ENCODE measurements at regions not wholly inside any gene's neighbourhood (a gene's known extent, or its start where the extent isn't known, plus 50 kb on each side); places are given as distances from the start of the nearest gene placed in this dataset.

DNA sequence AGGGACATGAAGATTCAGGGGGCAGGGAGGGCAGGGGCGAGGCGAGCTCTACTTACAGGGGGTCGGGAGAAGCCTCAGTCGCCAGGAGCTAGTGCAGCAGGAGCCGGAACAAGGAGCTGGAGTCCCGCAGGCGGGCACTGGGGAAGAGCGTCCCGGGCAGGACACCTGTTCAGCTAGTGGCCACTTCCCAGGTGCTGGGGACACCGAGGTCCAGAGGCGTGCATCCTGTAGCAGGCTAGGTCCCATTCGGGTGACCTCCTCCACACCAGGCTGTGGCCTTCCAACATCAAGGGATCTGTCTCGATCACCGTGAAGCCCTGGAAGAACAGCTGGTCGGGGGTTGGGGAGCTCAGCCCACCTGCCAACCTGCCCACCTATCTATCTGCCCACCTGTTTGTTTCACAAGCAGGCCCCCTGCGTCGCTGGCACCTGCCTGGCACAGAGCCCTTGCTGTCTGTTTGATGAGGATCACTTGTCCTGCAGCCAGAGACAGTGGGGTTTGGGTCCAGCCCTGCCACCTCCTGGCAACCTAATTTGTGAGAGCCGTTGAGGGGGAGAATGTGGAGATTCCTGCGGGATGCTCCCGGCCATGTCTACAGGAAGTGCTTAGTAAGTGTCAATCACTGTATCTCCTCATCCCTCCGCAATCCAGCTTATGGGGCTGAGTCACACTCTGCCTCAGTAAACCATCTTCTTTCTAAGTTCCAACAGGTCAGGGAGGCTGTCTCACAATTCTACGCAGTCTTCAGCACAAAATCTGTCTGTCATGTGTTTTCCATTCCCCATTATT, 940.9 kb downstream of the BRD1 start:
- TF ChIP-seq, protein P1, sequence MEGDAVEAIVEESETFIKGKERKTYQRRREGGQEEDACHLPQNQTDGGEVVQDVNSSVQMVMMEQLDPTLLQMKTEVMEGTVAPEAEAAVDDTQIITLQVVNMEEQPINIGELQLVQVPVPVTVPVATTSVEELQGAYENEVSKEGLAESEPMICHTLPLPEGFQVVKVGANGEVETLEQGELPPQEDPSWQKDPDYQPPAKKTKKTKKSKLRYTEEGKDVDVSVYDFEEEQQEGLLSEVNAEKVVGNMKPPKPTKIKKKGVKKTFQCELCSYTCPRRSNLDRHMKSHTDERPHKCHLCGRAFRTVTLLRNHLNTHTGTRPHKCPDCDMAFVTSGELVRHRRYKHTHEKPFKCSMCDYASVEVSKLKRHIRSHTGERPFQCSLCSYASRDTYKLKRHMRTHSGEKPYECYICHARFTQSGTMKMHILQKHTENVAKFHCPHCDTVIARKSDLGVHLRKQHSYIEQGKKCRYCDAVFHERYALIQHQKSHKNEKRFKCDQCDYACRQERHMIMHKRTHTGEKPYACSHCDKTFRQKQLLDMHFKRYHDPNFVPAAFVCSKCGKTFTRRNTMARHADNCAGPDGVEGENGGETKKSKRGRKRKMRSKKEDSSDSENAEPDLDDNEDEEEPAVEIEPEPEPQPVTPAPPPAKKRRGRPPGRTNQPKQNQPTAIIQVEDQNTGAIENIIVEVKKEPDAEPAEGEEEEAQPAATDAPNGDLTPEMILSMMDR (IDR thresholded peaks at IDR 0.05; ENCODE audit: low read depth, low read length): no peak
- H3K36me3 ChIP-seq: no peaks in the 10 kb centered on the region
- no peaks in the 10 kb centered on the region for H3K9me3 ChIP-seq (ENCODE audit: low read depth)
- no peak overlapping the region for H3K27ac ChIP-seq
- no peak overlapping the region for H3K4me3 ChIP-seq
- H3K4me1 ChIP-seq (ENCODE audit: low read depth): no peaks in the 10 kb centered on the region
- no peaks in the 10 kb centered on the region for H3K27me3 ChIP-seq
- no peak for DNase-seq (ENCODE audit: low read depth in 1 of 2, low spot score in 1 of 2)

DNA sequence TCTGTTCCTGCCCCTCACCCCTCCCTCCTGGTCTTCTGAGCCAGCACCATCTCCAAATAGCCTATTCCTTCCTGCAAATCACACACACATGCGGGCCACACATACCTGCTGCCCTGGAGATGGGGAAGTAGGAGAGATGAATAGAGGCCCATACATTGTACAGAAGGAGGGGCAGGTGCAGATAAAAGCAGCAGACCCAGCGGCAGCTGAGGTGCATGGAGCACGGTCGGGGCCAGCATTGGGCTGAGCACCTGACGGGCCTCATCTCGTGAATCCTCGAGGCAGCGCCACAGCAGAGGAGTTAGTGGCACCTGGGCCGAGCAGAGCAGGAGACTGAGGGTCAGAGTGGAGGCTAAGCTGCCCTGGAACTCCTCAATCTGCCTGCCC, 941.8 kb downstream of the BRD1 start:
- no peaks in the 10 kb centered on the region for H3K4me1 ChIP-seq (ENCODE audit: low read depth)
- no peak overlapping the region for H3K4me3 ChIP-seq
- H3K9me3 ChIP-seq (ENCODE audit: low read depth): no peaks in the 10 kb centered on the region
- H3K36me3 ChIP-seq: no peaks in the 10 kb centered on the region
- no peaks in the 10 kb centered on the region for H3K27me3 ChIP-seq
- TF ChIP-seq, protein P1 (IDR thresholded peaks at IDR 0.05; ENCODE audit: low read depth, low read length): no peak
- no peak for DNase-seq (ENCODE audit: low read depth in 1 of 2, low spot score in 1 of 2)
- no peak overlapping the region for H3K27ac ChIP-seq

DNA sequence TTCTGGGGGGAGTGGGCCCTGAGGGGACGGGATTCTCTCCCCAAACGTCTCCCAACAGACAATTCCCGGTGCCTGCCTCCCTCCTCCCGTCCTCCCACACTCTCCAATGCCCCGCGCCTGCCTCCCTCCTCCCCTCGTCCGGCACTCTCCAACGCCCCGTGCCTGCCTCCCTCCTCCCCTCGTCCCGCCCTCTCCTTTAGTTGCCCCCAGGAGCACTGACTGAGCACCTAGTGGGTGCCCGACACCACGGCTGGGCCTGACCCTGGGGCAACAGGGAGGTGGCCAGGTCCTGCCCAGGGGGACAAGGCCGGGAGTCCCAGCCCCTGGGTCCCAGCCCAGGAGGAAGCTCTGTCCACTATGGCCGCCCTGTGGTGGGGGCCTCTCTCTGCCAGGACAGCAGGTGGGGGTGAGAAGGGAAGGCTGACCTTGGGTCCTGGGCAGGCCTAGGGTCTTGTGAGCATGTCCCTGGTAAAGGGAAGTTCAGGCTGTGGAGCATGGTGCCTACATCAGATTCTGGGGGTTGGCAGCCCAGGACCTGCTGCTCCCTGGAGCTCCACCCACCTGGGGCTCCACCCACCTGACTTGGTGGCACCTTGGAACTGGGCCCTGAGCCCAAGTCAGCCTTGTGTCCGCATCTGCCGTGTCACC, 942.3 kb downstream of the BRD1 start:
- Histone ChIP-seq H3K27me3 (no peaks in the 10 kb centered on the region), H3K27ac (no peak overlapping the region), H3K36me3 (no peaks in the 10 kb centered on the region), H3K4me1 (ENCODE audit: low read depth) (no peaks in the 10 kb centered on the region), H3K9me3 (ENCODE audit: low read depth) (no peaks in the 10 kb centered on the region), H3K4me3 (no peak overlapping the region)
- DNase-seq (ENCODE audit: low read depth in 1 of 2, low spot score in 1 of 2): no peak
- TF ChIP-seq, protein P1 (IDR thresholded peaks at IDR 0.05; ENCODE audit: low read depth, low read length): no peak

DNA sequence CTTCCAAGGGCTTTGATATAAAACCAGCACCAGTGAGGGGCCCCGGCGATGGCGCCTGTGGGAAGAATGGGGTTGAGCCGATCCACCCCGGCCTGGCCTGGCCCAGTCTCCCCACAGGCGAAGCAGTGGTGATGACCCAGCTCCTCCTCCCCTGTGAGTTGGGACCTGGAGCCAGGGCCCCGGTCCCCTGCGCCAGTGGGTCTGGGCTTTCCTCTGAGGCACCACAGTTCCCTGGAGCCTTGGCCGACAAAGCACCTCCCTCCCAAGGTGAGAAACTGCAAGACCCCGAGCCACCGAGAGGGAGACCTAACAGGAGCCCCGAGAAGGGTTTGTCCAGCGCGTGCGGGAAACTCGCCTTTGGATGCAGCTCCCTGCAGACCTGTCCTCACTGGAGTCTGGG, 942.9 kb downstream of the BRD1 start:
- Histone ChIP-seq H3K36me3 (no peaks in the 10 kb centered on the region), H3K9me3 (ENCODE audit: low read depth) (no peaks in the 10 kb centered on the region), H3K4me3 (no peak overlapping the region), H3K27me3 (no peaks in the 10 kb centered on the region), H3K4me1 (ENCODE audit: low read depth) (no peaks in the 10 kb centered on the region), H3K27ac (no peak overlapping the region)
- TF ChIP-seq, protein P1 (IDR thresholded peaks at IDR 0.05; ENCODE audit: low read depth, low read length): no peak
- DNase-seq (ENCODE audit: low read depth in 1 of 2, low spot score in 1 of 2): no peak

DNA sequence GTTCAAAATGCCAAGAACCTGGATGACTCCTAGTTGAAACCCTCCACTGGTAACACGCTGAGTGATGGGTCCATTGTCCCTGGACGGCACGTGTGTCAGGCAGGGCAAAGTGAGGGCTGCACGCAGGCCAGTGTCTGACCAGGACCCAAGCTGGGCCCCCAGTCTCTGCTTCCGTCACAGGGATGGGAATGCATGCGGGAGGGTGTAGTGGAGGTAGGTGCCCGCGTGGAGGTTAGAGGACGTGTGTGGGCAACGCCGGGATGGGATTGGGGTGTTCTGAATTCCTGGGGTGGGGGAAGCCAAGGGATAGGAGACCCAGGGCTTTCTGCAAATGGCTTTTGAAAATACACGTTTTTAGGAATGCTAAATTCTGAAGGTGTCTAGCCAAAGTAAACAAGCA, 943.3 kb downstream of the BRD1 start:
- Histone ChIP-seq H3K27me3 (no peaks in the 10 kb centered on the region), H3K27ac (no peak overlapping the region), H3K9me3 (ENCODE audit: low read depth) (no peaks in the 10 kb centered on the region), H3K36me3 (no peaks in the 10 kb centered on the region), H3K4me1 (ENCODE audit: low read depth) (no peaks in the 10 kb centered on the region), H3K4me3 (no peak overlapping the region)
- TF ChIP-seq, protein P1 (IDR thresholded peaks at IDR 0.05; ENCODE audit: low read depth, low read length): no peak
- DNase-seq (ENCODE audit: low read depth in 1 of 2, low spot score in 1 of 2): no peak
